SK-N-SH (cell line): ENCODE measurements at regions not wholly inside any gene's neighbourhood (a gene's known extent, or its start where the extent isn't known, plus 50 kb on each side); places are given as distances from the start of the nearest gene placed in this dataset.

Experiments
- CTCF ChIA-PET: fragments of 300-600, 350-600 bp; formaldehyde crosslinking; extraction: SDS; loops from one replicate; lab custom pipeline; 2021; lab: Yijun Ruan, JAX
- POLR2A ChIA-PET: fragments of 350-600 bp; sonication (Branson Sonifier 250); formaldehyde crosslinking; extraction: SDS; loops from one replicate; lab custom pipeline; 2020; ENCODE audit warnings: antibody characterized with exemption, inconsistent platforms; lab: Yijun Ruan, JAX
- DNase-seq: peaks from one replicate; pipeline ENCODE4 v3.0.0; 2012
- H2AFZ ChIP-seq: fragments of 200-600 bp; sonication (generic); 2 replicates; pipeline ENCODE4 v1.8.1; 2016; ENCODE audit warnings: antibody characterized with exemption, mild to moderate bottlenecking, low read depth
- H3F3A ChIP-seq: fragments of 200-600 bp; sonication (generic); replicated peaks from 2 replicates; pipeline ENCODE3; 2016; ENCODE audit warnings: antibody characterized with exemption, mild to moderate bottlenecking; ENCODE audit not compliant: insufficient read depth
- H3K27ac ChIP-seq, 2 experiments: fragments of 200-500 bp in 1 of 2; fragments of 200-600 bp in 1 of 2; sonication (Bioruptor generic) in 1 of 2; sonication (generic), shearing (Covaris generic) in 1 of 2; 2 replicates each; pipeline versions ENCODE4 v1.5.1 to v1.6.1; 2014 to 2016; ENCODE audit warnings: low read depth in 2 of 2, inconsistent platforms in 1 of 2, low read length in 1 of 2, mild to moderate bottlenecking in 1 of 2, mixed read lengths in 1 of 2
- H3K27me3 ChIP-seq: fragments of 200-600 bp; sonication (generic), shearing (Covaris generic); 2 replicates; pipeline ENCODE4 v1.6.1; 2016; ENCODE audit warnings: mixed run types; ENCODE audit not compliant: insufficient read depth
- H3K36me3 ChIP-seq, 2 experiments: fragments of 200-500 bp in 1 of 2; fragments of 200-600 bp in 1 of 2; sonication (Bioruptor generic) in 1 of 2; sonication (generic) in 1 of 2; replicated peaks in 1 of 2; 2 replicates each; pipeline versions ENCODE3 to v1.5.1; 2014 to 2016; ENCODE audit warnings: low read length in 1 of 2, mild to moderate bottlenecking in 1 of 2; ENCODE audit not compliant: insufficient read depth in 2 of 2, control insufficient read depth in 1 of 2
- H3K4me1 ChIP-seq, 2 experiments: fragments of 200-500 bp in 1 of 2; fragments of 200-600 bp in 1 of 2; sonication (Bioruptor generic) in 1 of 2; sonication (generic), shearing (Covaris generic) in 1 of 2; 2 replicates each; pipeline versions ENCODE4 v1.5.1 to v1.6.1; 2014 to 2016; ENCODE audit warnings: low read depth in 1 of 2, low read length in 1 of 2, mixed run types in 1 of 2; ENCODE audit not compliant: insufficient read depth in 2 of 2, control insufficient read depth in 1 of 2
- H3K4me2 ChIP-seq: fragments of 200-600 bp; sonication (generic), shearing (Covaris generic); 2 replicates; pipeline ENCODE4 v1.6.1; 2017; ENCODE audit warnings: mixed run types
- H3K4me3 ChIP-seq, 2 experiments: fragments of 200-500 bp in 1 of 2; fragments of 200-600 bp in 1 of 2; sonication (Bioruptor generic) in 1 of 2; sonication (generic), shearing (Covaris generic) in 1 of 2; 2 replicates each; pipeline versions ENCODE4 v1.5.1 to v1.8.1; 2014 to 2016; ENCODE audit warnings: low read depth in 2 of 2, inconsistent platforms in 1 of 2, low read length in 1 of 2, mild to moderate bottlenecking in 1 of 2, mixed read lengths in 1 of 2, moderate library complexity in 1 of 2
- H3K79me2 ChIP-seq: fragments of 200-600 bp; sonication (generic); 2 replicates; pipeline ENCODE4 v1.8.1; 2017; ENCODE audit warnings: mild to moderate bottlenecking; ENCODE audit not compliant: insufficient read depth
- H3K9ac ChIP-seq: fragments of 200-600 bp; sonication (generic); 2 replicates; pipeline ENCODE4 v1.6.1; 2017; ENCODE audit warnings: mixed run types
- H3K9me2 ChIP-seq: fragments of 200-600 bp; sonication (generic); 2 replicates; pipeline ENCODE4 v1.6.1; 2017; ENCODE audit warnings: mixed run types
- H3K9me3 ChIP-seq: fragments of 200-600 bp; sonication (generic); 2 replicates; pipeline ENCODE4 v1.6.1; 2017; ENCODE audit warnings: mixed run types, mild to moderate bottlenecking, moderate library complexity
- H4K20me1 ChIP-seq: fragments of 200-600 bp; sonication (generic); 2 replicates; pipeline ENCODE4 v1.6.1; 2017; ENCODE audit warnings: mild to moderate bottlenecking, mixed run types; ENCODE audit not compliant: insufficient read depth
- ELF1 ChIP-seq: IDR thresholded peaks from 2 replicates; pipeline ENCODE4 v1.4.0; 2012
- FOXJ3 ChIP-seq: sonication (generic); formaldehyde crosslinking; IDR thresholded peaks from 2 replicates; pipeline ENCODE4 v1.5.1; 2020; ENCODE audit warnings: mild to moderate bottlenecking, missing genetic modification reagents
- JUND ChIP-seq: IDR thresholded peaks from 2 replicates; pipeline ENCODE4 v1.4.0; 2012
- MAX ChIP-seq: IDR thresholded peaks from 2 replicates; pipeline ENCODE4 v1.4.0; 2012; ENCODE audit warnings: low read depth
- MXI1 ChIP-seq: IDR thresholded peaks from 2 replicates; pipeline ENCODE4 v1.6.1; 2012; ENCODE audit warnings: mild to moderate bottlenecking, low read depth, low read length, improper control_type of control experiment
- NFIC ChIP-seq: IDR thresholded peaks from 2 replicates; pipeline ENCODE4 v1.4.0; 2012; ENCODE audit warnings: borderline replicate concordance
- NRF1 ChIP-seq: IDR thresholded peaks from 2 replicates; pipeline ENCODE4 v1.6.1; 2012; ENCODE audit warnings: low read depth, mild to moderate bottlenecking, low read length
- POLR2AphosphoS5 ChIP-seq: IDR thresholded peaks from 2 replicates; pipeline ENCODE4 v1.6.1; 2012; ENCODE audit warnings: low read depth, low read length
- RAD21 ChIP-seq: IDR thresholded peaks from 2 replicates; pipeline ENCODE4 v1.6.1; 2012; ENCODE audit warnings: mild to moderate bottlenecking, low read length
- RFX5 ChIP-seq: IDR thresholded peaks from 2 replicates; pipeline ENCODE4 v1.6.1; 2012; ENCODE audit warnings: mild to moderate bottlenecking, improper control_type of control experiment, low read length
- RXRA ChIP-seq: IDR thresholded peaks from 2 replicates; pipeline ENCODE4 v1.4.0; 2012; ENCODE audit warnings: low read depth, mild to moderate bottlenecking, borderline replicate concordance
- SIN3A ChIP-seq: IDR thresholded peaks from 2 replicates; pipeline ENCODE4 v1.6.1; 2012; ENCODE audit warnings: low read depth, mild to moderate bottlenecking, low read length, moderate library complexity, borderline replicate concordance
- SMC3 ChIP-seq: IDR thresholded peaks from 2 replicates; pipeline ENCODE4 v1.6.1; 2012; ENCODE audit warnings: low read depth, low read length, improper control_type of control experiment
- TEAD4 ChIP-seq: IDR thresholded peaks from 2 replicates; pipeline ENCODE4 v1.4.0; 2012; ENCODE audit warnings: mild to moderate bottlenecking, borderline replicate concordance; ENCODE audit not compliant: insufficient read depth
- YY1 ChIP-seq: IDR thresholded peaks from 2 replicates; pipeline ENCODE4 v1.4.0; 2012; ENCODE audit warnings: low read depth, mild to moderate bottlenecking
- TF ChIP-seq, protein P1 (sequence below): IDR thresholded peaks from 2 replicates; pipeline ENCODE4; 2012
- TF ChIP-seq, protein P2 (sequence below): fragments of 200-600 bp; sonication (generic); IDR thresholded peaks from 2 replicates; pipeline ENCODE4 v1.6.1; 2017; ENCODE audit warnings: antibody characterized with exemption, mild to moderate bottlenecking, moderate library complexity
- TF ChIP-seq, protein P3 (sequence below): IDR thresholded peaks from 2 replicates; pipeline ENCODE4 v1.6.1; 2012; ENCODE audit warnings: mild to moderate bottlenecking, low read depth, low read length, moderate library complexity

DNA sequence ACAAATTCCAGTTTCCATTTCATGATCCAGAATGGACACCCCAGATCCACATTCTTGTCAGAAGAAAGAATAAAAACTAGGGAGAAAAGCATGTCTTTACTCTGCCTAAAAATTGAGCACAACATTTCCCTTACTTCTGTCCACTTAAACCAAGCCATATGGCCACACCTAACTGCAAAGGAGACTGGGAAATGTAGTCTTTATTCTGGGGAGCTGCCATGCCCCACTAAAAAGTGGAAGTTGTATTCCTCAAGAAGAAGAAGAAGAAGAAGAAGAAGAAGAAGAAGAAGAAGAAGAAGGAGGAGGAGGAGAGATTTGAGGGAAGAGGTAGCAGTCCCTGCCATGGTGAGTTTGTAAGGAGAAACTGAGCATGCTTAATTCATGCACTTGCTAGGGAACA is 84.5 kb downstream of the GPR65 start:
- no peak overlapping the region for H3K4me3 ChIP-seq
- H3K27ac ChIP-seq, result no peak overlapping the region
- H4K20me1 ChIP-seq, result no peaks in the 10 kb centered on the region
- no peak overlapping the region for H3K4me2 ChIP-seq
- DNase-seq, result no peak
- TF ChIP-seq RXRA (no peak), NFIC (no peak), SMC3 (no peak), SIN3A (no peak), ELF1 (no peak), NRF1 (no peak), JUND (no peak), FOXJ3 (CRISPR knock-in tag) (no peak), POLR2AphosphoS5 (no peak)
- TF ChIP-seq, protein P1, sequence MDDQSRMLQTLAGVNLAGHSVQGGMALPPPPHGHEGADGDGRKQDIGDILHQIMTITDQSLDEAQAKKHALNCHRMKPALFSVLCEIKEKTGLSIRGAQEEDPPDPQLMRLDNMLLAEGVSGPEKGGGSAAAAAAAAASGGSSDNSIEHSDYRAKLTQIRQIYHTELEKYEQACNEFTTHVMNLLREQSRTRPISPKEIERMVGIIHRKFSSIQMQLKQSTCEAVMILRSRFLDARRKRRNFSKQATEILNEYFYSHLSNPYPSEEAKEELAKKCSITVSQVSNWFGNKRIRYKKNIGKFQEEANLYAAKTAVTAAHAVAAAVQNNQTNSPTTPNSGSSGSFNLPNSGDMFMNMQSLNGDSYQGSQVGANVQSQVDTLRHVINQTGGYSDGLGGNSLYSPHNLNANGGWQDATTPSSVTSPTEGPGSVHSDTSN, result no peak
- TF ChIP-seq, protein P2, sequence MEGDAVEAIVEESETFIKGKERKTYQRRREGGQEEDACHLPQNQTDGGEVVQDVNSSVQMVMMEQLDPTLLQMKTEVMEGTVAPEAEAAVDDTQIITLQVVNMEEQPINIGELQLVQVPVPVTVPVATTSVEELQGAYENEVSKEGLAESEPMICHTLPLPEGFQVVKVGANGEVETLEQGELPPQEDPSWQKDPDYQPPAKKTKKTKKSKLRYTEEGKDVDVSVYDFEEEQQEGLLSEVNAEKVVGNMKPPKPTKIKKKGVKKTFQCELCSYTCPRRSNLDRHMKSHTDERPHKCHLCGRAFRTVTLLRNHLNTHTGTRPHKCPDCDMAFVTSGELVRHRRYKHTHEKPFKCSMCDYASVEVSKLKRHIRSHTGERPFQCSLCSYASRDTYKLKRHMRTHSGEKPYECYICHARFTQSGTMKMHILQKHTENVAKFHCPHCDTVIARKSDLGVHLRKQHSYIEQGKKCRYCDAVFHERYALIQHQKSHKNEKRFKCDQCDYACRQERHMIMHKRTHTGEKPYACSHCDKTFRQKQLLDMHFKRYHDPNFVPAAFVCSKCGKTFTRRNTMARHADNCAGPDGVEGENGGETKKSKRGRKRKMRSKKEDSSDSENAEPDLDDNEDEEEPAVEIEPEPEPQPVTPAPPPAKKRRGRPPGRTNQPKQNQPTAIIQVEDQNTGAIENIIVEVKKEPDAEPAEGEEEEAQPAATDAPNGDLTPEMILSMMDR, result no peak
- H3K36me3 ChIP-seq, result no peaks in the 10 kb centered on the region
- H3K27me3 ChIP-seq, result no peaks in the 10 kb centered on the region
- H3K9me3 ChIP-seq, result no peaks in the 10 kb centered on the region
- no peaks in the 10 kb centered on the region for H3K79me2 ChIP-seq
- no peak overlapping the region for H3K9ac ChIP-seq
- H2AFZ ChIP-seq, result no peak overlapping the region
- no peaks in the 10 kb centered on the region for H3F3A ChIP-seq
- ChIA-PET POLR2A (no interaction called here), CTCF (interaction anchor here (0.6 kb wide), 1 partner anchor 772 kb away, joined by 3 read pairs; no protein-coding TSS in a partner anchor)
- H3K4me1 ChIP-seq, result no peaks in the 10 kb centered on the region
- H3K9me2 ChIP-seq, result no peaks in the 10 kb centered on the region

DNA sequence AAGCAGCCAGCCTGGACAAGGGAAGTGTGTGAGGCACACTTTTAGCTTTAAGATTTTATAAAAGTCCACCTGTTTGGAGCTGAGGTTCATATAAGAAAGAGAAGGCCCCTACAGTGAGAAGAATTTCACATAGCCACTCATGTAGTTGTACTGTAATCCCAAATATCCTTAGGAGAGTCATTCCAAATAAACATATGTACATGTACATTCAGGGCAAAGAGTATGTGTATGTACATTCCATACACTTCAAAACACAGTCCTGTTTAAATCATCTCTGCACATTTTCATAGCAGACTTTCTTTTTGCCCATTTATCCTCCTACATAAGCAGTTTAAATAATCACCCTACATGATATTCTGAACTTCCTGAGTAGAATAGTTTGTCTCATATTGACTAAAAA is 87.6 kb downstream of the GPR65 start:
- Histone ChIP-seq H3K27me3 (no peaks in the 10 kb centered on the region), H4K20me1 (no peaks in the 10 kb centered on the region), H3K4me2 (no peak overlapping the region), H2AFZ (no peak overlapping the region), H3K4me3 (no peak overlapping the region), H3F3A (no peaks in the 10 kb centered on the region), H3K9ac (no peak overlapping the region), H3K4me1 (no peaks in the 10 kb centered on the region), H3K9me3 (no peaks in the 10 kb centered on the region), H3K36me3 (no peaks in the 10 kb centered on the region), H3K9me2 (no peaks in the 10 kb centered on the region), H3K27ac (no peak overlapping the region), H3K79me2 (no peaks in the 10 kb centered on the region)
- CTCF ChIA-PET, result interaction anchor here (1.1 kb wide), 2 partner anchors 50 to 78 kb away, joined by 3 read pairs; no protein-coding TSS in a partner anchor
- TF ChIP-seq ELF1 (no peak), YY1 (no peak), RAD21 (no peak), MXI1 (no peak), MAX (no peak), POLR2AphosphoS5 (no peak), SMC3 (no peak), RFX5 (no peak), TEAD4 (no peak)
- TF ChIP-seq, protein P1, result no peak
- TF ChIP-seq, protein P3, sequence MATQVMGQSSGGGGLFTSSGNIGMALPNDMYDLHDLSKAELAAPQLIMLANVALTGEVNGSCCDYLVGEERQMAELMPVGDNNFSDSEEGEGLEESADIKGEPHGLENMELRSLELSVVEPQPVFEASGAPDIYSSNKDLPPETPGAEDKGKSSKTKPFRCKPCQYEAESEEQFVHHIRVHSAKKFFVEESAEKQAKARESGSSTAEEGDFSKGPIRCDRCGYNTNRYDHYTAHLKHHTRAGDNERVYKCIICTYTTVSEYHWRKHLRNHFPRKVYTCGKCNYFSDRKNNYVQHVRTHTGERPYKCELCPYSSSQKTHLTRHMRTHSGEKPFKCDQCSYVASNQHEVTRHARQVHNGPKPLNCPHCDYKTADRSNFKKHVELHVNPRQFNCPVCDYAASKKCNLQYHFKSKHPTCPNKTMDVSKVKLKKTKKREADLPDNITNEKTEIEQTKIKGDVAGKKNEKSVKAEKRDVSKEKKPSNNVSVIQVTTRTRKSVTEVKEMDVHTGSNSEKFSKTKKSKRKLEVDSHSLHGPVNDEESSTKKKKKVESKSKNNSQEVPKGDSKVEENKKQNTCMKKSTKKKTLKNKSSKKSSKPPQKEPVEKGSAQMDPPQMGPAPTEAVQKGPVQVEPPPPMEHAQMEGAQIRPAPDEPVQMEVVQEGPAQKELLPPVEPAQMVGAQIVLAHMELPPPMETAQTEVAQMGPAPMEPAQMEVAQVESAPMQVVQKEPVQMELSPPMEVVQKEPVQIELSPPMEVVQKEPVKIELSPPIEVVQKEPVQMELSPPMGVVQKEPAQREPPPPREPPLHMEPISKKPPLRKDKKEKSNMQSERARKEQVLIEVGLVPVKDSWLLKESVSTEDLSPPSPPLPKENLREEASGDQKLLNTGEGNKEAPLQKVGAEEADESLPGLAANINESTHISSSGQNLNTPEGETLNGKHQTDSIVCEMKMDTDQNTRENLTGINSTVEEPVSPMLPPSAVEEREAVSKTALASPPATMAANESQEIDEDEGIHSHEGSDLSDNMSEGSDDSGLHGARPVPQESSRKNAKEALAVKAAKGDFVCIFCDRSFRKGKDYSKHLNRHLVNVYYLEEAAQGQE, result no peak
- POLR2A ChIA-PET, result no interaction called here
- no peak for DNase-seq
